Panc1 (cell line): ENCODE measurements at regions not wholly inside any gene's neighbourhood (a gene's known extent, or its start where the extent isn't known, plus 50 kb on each side); places are given as distances from the start of the nearest gene placed in this dataset.

Source experiments
- ATAC-seq: fragments of 200-7000 bp; cut with Tn5 transposase; 2 replicates; pipeline ENCODE4 v1.9.1; 2020; ENCODE audit warnings: mild to moderate bottlenecking, moderate library complexity
- BruUV-seq: library from RNA; stranded (reverse); fragments of 400-500 nt; replicated peaks from 2 replicates; lab custom pipeline; 2021; lab: Mats Ljungman, UMichigan
- CTCF ChIA-PET: fragments of 300-600 bp; sonication (Branson Sonifier 250); formaldehyde crosslinking; loops from one replicate; lab custom pipeline; 2022; ENCODE audit warnings: antibody characterized with exemption; lab: Charles Lee
- POLR2A ChIA-PET: fragments of 300-600 bp; sonication (Branson Sonifier 250); formaldehyde crosslinking; loops from one replicate; lab custom pipeline; 2022; ENCODE audit warnings: antibody characterized with exemption; lab: Charles Lee
- DNase-seq: peaks from one replicate; pipeline ENCODE4 v3.0.0-alpha.2; 2010; ENCODE audit warnings: low read depth, low spot score
- H3K27ac ChIP-seq: 2 replicates; pipeline ENCODE4 v1.5.1; 2011; ENCODE audit warnings: mild to moderate bottlenecking, low read length, inconsistent platforms
- H3K27me3 ChIP-seq: fragments of 200-500 bp; sonication (Bioruptor generic); 2 replicates; pipeline ENCODE4 v1.6.0; 2014; ENCODE audit warnings: low read length, inconsistent platforms; ENCODE audit not compliant: control insufficient read depth, insufficient read depth
- H3K36me3 ChIP-seq: fragments of 200-500 bp; sonication (Bioruptor generic); 2 replicates; pipeline ENCODE4 v1.5.1; 2014; ENCODE audit warnings: inconsistent platforms, mild to moderate bottlenecking, low read length, moderate library complexity; ENCODE audit not compliant: control insufficient read depth, insufficient read depth
- H3K4me1 ChIP-seq: 2 replicates; pipeline ENCODE4 v1.5.1; 2011; ENCODE audit warnings: inconsistent platforms, mild to moderate bottlenecking, low read length, moderate library complexity; ENCODE audit not compliant: control insufficient read depth, insufficient read depth
- H3K4me3 ChIP-seq, 2 experiments: 2 replicates each; pipeline ENCODE4 v1.5.1; 2011 to 2012; ENCODE audit warnings: low read depth in 2 of 2, low read length in 2 of 2, mild to moderate bottlenecking in 2 of 2, inconsistent platforms in 1 of 2, moderate library complexity in 1 of 2
- H3K9me3 ChIP-seq: fragments of 200-500 bp; sonication (Bioruptor generic); 2 replicates; pipeline ENCODE4 v1.5.1; 2014; ENCODE audit warnings: low read depth, mild to moderate bottlenecking, inconsistent platforms, low read length, moderate library complexity; ENCODE audit not compliant: control insufficient read depth, insufficient read depth
- POLR2AphosphoS5 ChIP-seq: IDR thresholded peaks from 2 replicates; pipeline ENCODE4 v1.6.1; 2012; ENCODE audit warnings: mild to moderate bottlenecking, low read depth, low read length, moderate library complexity
- REST ChIP-seq, 2 experiments: IDR thresholded peaks; 2 replicates each; pipeline ENCODE4 v1.6.1; 2011 to 2012; ENCODE audit warnings: low read depth in 2 of 2, control low read depth in 1 of 2, low read length in 1 of 2, mild to moderate bottlenecking in 1 of 2, moderate library complexity in 1 of 2; ENCODE audit not compliant: insufficient read depth in 1 of 2
- SIN3A ChIP-seq: IDR thresholded peaks from 2 replicates; pipeline ENCODE4 v1.6.1; 2012; ENCODE audit warnings: low read depth, mild to moderate bottlenecking, low read length, moderate library complexity, borderline replicate concordance; ENCODE audit not compliant: insufficient read depth
- TCF7L2 ChIP-seq: IDR thresholded peaks from 2 replicates; pipeline ENCODE4 v1.6.1; 2011; ENCODE audit warnings: mild to moderate bottlenecking, low read depth, low read length, inconsistent platforms
- in situ Hi-C: cut with HindIII; loops from 2 replicates; pipeline ENCODE4 v1.10.0; 2016; ENCODE audit warnings: low sequenced_read_pairs, low pct_unique_long_range_greater_than_20kb
- intact Hi-C: fragments of 100-400 bp; cut with micrococcal nuclease; formaldehyde crosslinking; loops from one replicate; pipeline ENCODE4 v1.10.0; 2022; ENCODE audit not compliant: unreplicated experiment
- TF ChIP-seq, protein P1 (sequence below): fragments of 450-650 bp; IDR thresholded peaks from 2 replicates; pipeline ENCODE4 v1.5.1; 2017; ENCODE audit warnings: mild to moderate bottlenecking

DNA sequence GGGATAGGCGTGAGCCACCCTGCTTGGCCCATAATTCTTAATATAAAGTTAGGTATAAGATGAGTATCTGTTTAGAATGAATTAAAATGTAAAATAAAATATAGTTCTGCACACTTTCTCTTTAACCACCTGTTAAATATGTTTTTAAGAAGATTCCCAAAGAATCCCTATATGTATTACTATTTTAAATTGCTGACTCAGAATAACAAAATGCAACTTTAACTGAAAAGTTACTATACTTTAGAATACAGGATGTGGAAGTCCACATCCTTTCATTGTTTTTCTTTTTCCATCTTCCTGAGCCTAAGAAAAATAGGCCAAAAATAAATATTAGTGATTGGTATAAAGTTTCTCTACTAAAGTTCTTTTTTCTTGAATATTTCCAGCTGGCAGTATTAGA is 325.6 kb upstream of the EYS start:
- ChIA-PET POLR2A (no interaction called here), CTCF (no interaction called here)
- Histone ChIP-seq H3K36me3 (no peaks in the 10 kb centered on the region), H3K4me1 (no peaks in the 10 kb centered on the region), H3K4me3 (no peak overlapping the region), H3K27ac (no peak overlapping the region), H3K27me3 (no peaks in the 10 kb centered on the region), H3K9me3 (no peaks in the 10 kb centered on the region)
- DNase-seq = no peak
- BruUV-seq = no TSS peak
- TF ChIP-seq REST (IDR thresholded peaks at IDR 0.05; ENCODE audit: insufficient read depth in 1 of 2, low read depth in 2 of 2, low read length in 1 of 2) = no peak
- TF ChIP-seq, protein P1, sequence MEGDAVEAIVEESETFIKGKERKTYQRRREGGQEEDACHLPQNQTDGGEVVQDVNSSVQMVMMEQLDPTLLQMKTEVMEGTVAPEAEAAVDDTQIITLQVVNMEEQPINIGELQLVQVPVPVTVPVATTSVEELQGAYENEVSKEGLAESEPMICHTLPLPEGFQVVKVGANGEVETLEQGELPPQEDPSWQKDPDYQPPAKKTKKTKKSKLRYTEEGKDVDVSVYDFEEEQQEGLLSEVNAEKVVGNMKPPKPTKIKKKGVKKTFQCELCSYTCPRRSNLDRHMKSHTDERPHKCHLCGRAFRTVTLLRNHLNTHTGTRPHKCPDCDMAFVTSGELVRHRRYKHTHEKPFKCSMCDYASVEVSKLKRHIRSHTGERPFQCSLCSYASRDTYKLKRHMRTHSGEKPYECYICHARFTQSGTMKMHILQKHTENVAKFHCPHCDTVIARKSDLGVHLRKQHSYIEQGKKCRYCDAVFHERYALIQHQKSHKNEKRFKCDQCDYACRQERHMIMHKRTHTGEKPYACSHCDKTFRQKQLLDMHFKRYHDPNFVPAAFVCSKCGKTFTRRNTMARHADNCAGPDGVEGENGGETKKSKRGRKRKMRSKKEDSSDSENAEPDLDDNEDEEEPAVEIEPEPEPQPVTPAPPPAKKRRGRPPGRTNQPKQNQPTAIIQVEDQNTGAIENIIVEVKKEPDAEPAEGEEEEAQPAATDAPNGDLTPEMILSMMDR = no peak
- no peak for TF ChIP-seq POLR2AphosphoS5
- TF ChIP-seq TCF7L2 = no peak
- TF ChIP-seq SIN3A = no peak
- no peak for ATAC-seq
- intact Hi-C loops = no loop called here
- in situ Hi-C loops = no loop called here

DNA sequence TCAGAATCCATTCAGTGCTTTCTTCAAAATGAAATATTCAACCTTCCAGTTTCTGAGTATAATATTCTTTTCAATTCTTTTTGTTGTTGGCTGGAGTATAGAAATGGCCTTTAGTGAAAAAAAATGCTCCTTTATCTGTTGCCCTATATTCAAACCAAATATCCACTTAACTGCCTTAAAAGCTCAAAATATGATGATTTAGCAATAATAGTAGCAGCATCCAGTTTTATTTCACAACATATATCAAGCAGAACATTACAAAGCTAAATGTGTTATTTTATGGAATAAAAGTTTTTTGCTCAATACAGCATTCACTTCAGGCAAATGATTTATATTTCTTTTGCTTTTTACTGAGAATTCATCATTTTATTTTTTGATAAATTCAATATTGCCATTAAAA is 322.4 kb upstream of the EYS start:
- BruUV-seq = no TSS peak
- intact Hi-C loops = no loop called here
- H3K36me3 ChIP-seq = no peaks in the 10 kb centered on the region
- no peaks in the 10 kb centered on the region for H3K4me1 ChIP-seq
- no peak overlapping the region for H3K27ac ChIP-seq
- CTCF ChIA-PET = no interaction called here
- H3K9me3 ChIP-seq = no peaks in the 10 kb centered on the region
- in situ Hi-C loops = no loop called here
- DNase-seq (no peak), ATAC-seq (no peak)
- H3K27me3 ChIP-seq = no peaks in the 10 kb centered on the region
- POLR2A ChIA-PET = no interaction called here
- no peak overlapping the region for H3K4me3 ChIP-seq
- TF ChIP-seq REST (IDR thresholded peaks at IDR 0.05; ENCODE audit: insufficient read depth in 1 of 2, low read depth in 2 of 2, low read length in 1 of 2) (no peak), TCF7L2 (no peak), POLR2AphosphoS5 (no peak), SIN3A (no peak)
- TF ChIP-seq, protein P1 = no peak
